ENCODE measurements at regions not wholly inside any gene's neighbourhood (a gene's known extent, or its start where the extent isn't known, plus 50 kb on each side); places are given as distances from the start of the nearest gene placed in this dataset.

GRCh38 chr1:238787471-238787870 lies 598.9 kb upstream of the CHRM3 start (continued):
- TF ChIP-seq, protein P1, sequence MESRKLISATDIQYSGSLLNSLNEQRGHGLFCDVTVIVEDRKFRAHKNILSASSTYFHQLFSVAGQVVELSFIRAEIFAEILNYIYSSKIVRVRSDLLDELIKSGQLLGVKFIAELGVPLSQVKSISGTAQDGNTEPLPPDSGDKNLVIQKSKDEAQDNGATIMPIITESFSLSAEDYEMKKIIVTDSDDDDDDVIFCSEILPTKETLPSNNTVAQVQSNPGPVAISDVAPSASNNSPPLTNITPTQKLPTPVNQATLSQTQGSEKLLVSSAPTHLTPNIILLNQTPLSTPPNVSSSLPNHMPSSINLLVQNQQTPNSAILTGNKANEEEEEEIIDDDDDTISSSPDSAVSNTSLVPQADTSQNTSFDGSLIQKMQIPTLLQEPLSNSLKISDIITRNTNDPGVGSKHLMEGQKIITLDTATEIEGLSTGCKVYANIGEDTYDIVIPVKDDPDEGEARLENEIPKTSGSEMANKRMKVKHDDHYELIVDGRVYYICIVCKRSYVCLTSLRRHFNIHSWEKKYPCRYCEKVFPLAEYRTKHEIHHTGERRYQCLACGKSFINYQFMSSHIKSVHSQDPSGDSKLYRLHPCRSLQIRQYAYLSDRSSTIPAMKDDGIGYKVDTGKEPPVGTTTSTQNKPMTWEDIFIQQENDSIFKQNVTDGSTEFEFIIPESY (IDR thresholded peaks at IDR 0.05): no peak
- TF ChIP-seq YY1 (IDR thresholded peaks at IDR 0.05) (no peak), SP1 (IDR thresholded peaks at IDR 0.05) (no peak), JUND (IDR thresholded peaks at IDR 0.05) (no peak), ATF3 (IDR thresholded peaks at IDR 0.05) (no peak)
- TF ChIP-seq, protein P2, sequence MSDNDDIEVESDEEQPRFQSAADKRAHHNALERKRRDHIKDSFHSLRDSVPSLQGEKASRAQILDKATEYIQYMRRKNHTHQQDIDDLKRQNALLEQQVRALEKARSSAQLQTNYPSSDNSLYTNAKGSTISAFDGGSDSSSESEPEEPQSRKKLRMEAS (IDR thresholded peaks at IDR 0.05): no peak

- no peak for DNase-seq (ENCODE audit: low spot score)
Observed at GRCh38 chr1:238783633-238784032, 602.7 kb upstream of the CHRM3 start.

GRCh38 chr1:238779716-238780115 lies 606.7 kb upstream of the CHRM3 start:
- Histone ChIP-seq H3K4me3 (ENCODE audit: low read depth in 1 of 3, low read length in 3 of 3) (no peak overlapping the region), H3K9me3 (ENCODE audit: control insufficient read depth in 4 of 4, low read length in 3 of 4) (no peaks in the 10 kb centered on the region), H3K9ac (ENCODE audit: low read depth in 1 of 2, low read length in 2 of 2) (no peak overlapping the region), H3K27me3 (ENCODE audit: control insufficient read depth in 4 of 4, insufficient read depth in 4 of 4, low read length in 3 of 4) (no peaks in the 10 kb centered on the region), H3K27ac (ENCODE audit: low read depth in 1 of 2, low read length in 2 of 2) (no peak overlapping the region), H3K4me1 (ENCODE audit: control insufficient read depth in 4 of 4, insufficient read depth in 4 of 4, low read length in 3 of 4) (no peaks in the 10 kb centered on the region), H3K36me3 (ENCODE audit: control insufficient read depth in 4 of 4, insufficient read depth in 3 of 4, low read depth in 1 of 4, low read length in 3 of 4) (no peaks in the 10 kb centered on the region)
- WGBS: 72% methylated on average over 3 of the region's 3 CpGs
- no peak for DNase-seq (ENCODE audit: low spot score)
- TF ChIP-seq FOXA2 (IDR thresholded peaks at IDR 0.05): no peak
- no peak for TF ChIP-seq JUND (IDR thresholded peaks at IDR 0.05)
- no peak for TF ChIP-seq HNF4A (conservative IDR thresholded peaks at IDR 0.05)
- TF ChIP-seq ATF3 (IDR thresholded peaks at IDR 0.05): no peak
- TF ChIP-seq TAF1 (conservative IDR thresholded peaks at IDR 0.05): no peak
- TF ChIP-seq, protein P2 (IDR thresholded peaks at IDR 0.05): no peak
- no peak for TF ChIP-seq FOXA1 (IDR thresholded peaks at IDR 0.05)
- TF ChIP-seq, protein P3, sequence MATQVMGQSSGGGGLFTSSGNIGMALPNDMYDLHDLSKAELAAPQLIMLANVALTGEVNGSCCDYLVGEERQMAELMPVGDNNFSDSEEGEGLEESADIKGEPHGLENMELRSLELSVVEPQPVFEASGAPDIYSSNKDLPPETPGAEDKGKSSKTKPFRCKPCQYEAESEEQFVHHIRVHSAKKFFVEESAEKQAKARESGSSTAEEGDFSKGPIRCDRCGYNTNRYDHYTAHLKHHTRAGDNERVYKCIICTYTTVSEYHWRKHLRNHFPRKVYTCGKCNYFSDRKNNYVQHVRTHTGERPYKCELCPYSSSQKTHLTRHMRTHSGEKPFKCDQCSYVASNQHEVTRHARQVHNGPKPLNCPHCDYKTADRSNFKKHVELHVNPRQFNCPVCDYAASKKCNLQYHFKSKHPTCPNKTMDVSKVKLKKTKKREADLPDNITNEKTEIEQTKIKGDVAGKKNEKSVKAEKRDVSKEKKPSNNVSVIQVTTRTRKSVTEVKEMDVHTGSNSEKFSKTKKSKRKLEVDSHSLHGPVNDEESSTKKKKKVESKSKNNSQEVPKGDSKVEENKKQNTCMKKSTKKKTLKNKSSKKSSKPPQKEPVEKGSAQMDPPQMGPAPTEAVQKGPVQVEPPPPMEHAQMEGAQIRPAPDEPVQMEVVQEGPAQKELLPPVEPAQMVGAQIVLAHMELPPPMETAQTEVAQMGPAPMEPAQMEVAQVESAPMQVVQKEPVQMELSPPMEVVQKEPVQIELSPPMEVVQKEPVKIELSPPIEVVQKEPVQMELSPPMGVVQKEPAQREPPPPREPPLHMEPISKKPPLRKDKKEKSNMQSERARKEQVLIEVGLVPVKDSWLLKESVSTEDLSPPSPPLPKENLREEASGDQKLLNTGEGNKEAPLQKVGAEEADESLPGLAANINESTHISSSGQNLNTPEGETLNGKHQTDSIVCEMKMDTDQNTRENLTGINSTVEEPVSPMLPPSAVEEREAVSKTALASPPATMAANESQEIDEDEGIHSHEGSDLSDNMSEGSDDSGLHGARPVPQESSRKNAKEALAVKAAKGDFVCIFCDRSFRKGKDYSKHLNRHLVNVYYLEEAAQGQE (IDR thresholded peaks at IDR 0.05): no peak
- TF ChIP-seq SP1 (IDR thresholded peaks at IDR 0.05): no peak
- no peak for TF ChIP-seq GABPA (IDR thresholded peaks at IDR 0.05 in 1 of 2, conservative IDR thresholded peaks at IDR 0.05 in 1 of 2)
- no peak for TF ChIP-seq RXRA (IDR thresholded peaks at IDR 0.05)

More at GRCh38 chr1:238783633-238784032, 602.7 kb upstream of the CHRM3 start:
- no peak overlapping the region for H3K4me3 ChIP-seq (ENCODE audit: low read depth in 1 of 3, low read length in 3 of 3)
- no peaks in the 10 kb centered on the region for H3K4me1 ChIP-seq (ENCODE audit: control insufficient read depth in 4 of 4, insufficient read depth in 4 of 4, low read length in 3 of 4)
- no peak overlapping the region for H3K27ac ChIP-seq (ENCODE audit: low read depth in 1 of 2, low read length in 2 of 2)
- H3K9me3 ChIP-seq (ENCODE audit: control insufficient read depth in 4 of 4, low read length in 3 of 4): no peaks in the 10 kb centered on the region
- no peak for TF ChIP-seq FOXA1 (IDR thresholded peaks at IDR 0.05)
- no peak for TF ChIP-seq SP1 (IDR thresholded peaks at IDR 0.05)
- no peak for TF ChIP-seq RAD21 (IDR thresholded peaks at IDR 0.05)
- TF ChIP-seq, protein P1 (IDR thresholded peaks at IDR 0.05): no peak
- TF ChIP-seq HNF4G (IDR thresholded peaks at IDR 0.05): no peak
- TF ChIP-seq YY1 (IDR thresholded peaks at IDR 0.05): no peak
- TF ChIP-seq, protein P4, sequence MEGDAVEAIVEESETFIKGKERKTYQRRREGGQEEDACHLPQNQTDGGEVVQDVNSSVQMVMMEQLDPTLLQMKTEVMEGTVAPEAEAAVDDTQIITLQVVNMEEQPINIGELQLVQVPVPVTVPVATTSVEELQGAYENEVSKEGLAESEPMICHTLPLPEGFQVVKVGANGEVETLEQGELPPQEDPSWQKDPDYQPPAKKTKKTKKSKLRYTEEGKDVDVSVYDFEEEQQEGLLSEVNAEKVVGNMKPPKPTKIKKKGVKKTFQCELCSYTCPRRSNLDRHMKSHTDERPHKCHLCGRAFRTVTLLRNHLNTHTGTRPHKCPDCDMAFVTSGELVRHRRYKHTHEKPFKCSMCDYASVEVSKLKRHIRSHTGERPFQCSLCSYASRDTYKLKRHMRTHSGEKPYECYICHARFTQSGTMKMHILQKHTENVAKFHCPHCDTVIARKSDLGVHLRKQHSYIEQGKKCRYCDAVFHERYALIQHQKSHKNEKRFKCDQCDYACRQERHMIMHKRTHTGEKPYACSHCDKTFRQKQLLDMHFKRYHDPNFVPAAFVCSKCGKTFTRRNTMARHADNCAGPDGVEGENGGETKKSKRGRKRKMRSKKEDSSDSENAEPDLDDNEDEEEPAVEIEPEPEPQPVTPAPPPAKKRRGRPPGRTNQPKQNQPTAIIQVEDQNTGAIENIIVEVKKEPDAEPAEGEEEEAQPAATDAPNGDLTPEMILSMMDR (IDR thresholded peaks at IDR 0.05; ENCODE audit: low read depth, low read length, missing input control): no peak
- no peak overlapping the region for H3K9ac ChIP-seq (ENCODE audit: low read depth in 1 of 2, low read length in 2 of 2)
- no peaks in the 10 kb centered on the region for H3K36me3 ChIP-seq (ENCODE audit: control insufficient read depth in 4 of 4, insufficient read depth in 3 of 4, low read depth in 1 of 4, low read length in 3 of 4)
- no peaks in the 10 kb centered on the region for H3K27me3 ChIP-seq (ENCODE audit: control insufficient read depth in 4 of 4, insufficient read depth in 4 of 4, low read length in 3 of 4)
